ENCODE measurements at regions not wholly inside any gene's neighbourhood (a gene's known extent, or its start where the extent isn't known, plus 50 kb on each side); places are given as distances from the start of the nearest gene placed in this dataset.

DNA sequence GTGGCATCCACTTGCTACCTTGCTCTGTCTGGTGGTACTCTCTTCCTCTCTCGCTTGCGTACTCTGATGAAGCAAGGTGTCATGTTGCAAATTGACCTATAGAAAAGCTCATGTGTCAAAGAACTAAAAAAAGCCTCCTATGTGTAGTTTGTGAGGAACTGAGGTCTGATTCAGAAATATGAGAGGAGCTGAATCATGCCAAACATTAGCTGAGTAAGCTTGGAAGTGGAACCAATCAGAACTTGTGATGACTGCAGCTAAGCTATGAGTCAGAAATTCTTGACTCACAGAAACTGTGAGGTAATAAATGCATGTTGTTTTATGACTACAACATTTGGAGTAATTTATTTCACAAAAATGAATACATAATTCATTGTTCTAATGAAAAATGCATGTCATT, 2138.8 kb downstream of the PCDH7 start:
- no peak for DNase-seq (ENCODE audit: low read depth, low spot score)
- in situ Hi-C loops (cut with HindIII; ENCODE audit: low pct_unique_long_range_greater_than_20kb, low sequenced_read_pairs) (no loop called here), intact Hi-C loops (cut with micrococcal nuclease; ENCODE audit: unreplicated experiment) (no loop called here)
- Histone ChIP-seq H3K4me1 (ENCODE audit: control insufficient read depth, insufficient read depth, low read length) (no peaks in the 10 kb centered on the region), H3K27ac (ENCODE audit: low read length) (no peak overlapping the region), H3K36me3 (ENCODE audit: control insufficient read depth, insufficient read depth, low read length) (no peaks in the 10 kb centered on the region), H3K4me3 (ENCODE audit: low read depth in 2 of 2, low read length in 2 of 2) (no peak overlapping the region), H3K9me3 (ENCODE audit: control insufficient read depth, insufficient read depth, low read depth, low read length) (no peaks in the 10 kb centered on the region), H3K27me3 (ENCODE audit: control insufficient read depth, insufficient read depth, low read length) (no peaks in the 10 kb centered on the region)
- CTCF ChIA-PET: no interaction called here
- POLR2A ChIA-PET: no interaction called here
- no peak for ATAC-seq
- BruUV-seq (replicated peaks): no TSS peak
- TF ChIP-seq, protein P1, sequence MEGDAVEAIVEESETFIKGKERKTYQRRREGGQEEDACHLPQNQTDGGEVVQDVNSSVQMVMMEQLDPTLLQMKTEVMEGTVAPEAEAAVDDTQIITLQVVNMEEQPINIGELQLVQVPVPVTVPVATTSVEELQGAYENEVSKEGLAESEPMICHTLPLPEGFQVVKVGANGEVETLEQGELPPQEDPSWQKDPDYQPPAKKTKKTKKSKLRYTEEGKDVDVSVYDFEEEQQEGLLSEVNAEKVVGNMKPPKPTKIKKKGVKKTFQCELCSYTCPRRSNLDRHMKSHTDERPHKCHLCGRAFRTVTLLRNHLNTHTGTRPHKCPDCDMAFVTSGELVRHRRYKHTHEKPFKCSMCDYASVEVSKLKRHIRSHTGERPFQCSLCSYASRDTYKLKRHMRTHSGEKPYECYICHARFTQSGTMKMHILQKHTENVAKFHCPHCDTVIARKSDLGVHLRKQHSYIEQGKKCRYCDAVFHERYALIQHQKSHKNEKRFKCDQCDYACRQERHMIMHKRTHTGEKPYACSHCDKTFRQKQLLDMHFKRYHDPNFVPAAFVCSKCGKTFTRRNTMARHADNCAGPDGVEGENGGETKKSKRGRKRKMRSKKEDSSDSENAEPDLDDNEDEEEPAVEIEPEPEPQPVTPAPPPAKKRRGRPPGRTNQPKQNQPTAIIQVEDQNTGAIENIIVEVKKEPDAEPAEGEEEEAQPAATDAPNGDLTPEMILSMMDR (IDR thresholded peaks at IDR 0.05): no peak
- TF ChIP-seq, protein P2, sequence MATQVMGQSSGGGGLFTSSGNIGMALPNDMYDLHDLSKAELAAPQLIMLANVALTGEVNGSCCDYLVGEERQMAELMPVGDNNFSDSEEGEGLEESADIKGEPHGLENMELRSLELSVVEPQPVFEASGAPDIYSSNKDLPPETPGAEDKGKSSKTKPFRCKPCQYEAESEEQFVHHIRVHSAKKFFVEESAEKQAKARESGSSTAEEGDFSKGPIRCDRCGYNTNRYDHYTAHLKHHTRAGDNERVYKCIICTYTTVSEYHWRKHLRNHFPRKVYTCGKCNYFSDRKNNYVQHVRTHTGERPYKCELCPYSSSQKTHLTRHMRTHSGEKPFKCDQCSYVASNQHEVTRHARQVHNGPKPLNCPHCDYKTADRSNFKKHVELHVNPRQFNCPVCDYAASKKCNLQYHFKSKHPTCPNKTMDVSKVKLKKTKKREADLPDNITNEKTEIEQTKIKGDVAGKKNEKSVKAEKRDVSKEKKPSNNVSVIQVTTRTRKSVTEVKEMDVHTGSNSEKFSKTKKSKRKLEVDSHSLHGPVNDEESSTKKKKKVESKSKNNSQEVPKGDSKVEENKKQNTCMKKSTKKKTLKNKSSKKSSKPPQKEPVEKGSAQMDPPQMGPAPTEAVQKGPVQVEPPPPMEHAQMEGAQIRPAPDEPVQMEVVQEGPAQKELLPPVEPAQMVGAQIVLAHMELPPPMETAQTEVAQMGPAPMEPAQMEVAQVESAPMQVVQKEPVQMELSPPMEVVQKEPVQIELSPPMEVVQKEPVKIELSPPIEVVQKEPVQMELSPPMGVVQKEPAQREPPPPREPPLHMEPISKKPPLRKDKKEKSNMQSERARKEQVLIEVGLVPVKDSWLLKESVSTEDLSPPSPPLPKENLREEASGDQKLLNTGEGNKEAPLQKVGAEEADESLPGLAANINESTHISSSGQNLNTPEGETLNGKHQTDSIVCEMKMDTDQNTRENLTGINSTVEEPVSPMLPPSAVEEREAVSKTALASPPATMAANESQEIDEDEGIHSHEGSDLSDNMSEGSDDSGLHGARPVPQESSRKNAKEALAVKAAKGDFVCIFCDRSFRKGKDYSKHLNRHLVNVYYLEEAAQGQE (IDR thresholded peaks at IDR 0.05; ENCODE audit: insufficient read depth in 1 of 2, low read depth in 2 of 2, low read length in 1 of 2): no peak
- no peak for TF ChIP-seq POLR2AphosphoS5 (IDR thresholded peaks at IDR 0.05; ENCODE audit: low read depth, low read length)
- TF ChIP-seq SIN3A (IDR thresholded peaks at IDR 0.05; ENCODE audit: borderline replicate concordance, insufficient read depth, low read depth, low read length): no peak
- no peak for TF ChIP-seq TCF7L2 (IDR thresholded peaks at IDR 0.05; ENCODE audit: low read depth, low read length)

DNA sequence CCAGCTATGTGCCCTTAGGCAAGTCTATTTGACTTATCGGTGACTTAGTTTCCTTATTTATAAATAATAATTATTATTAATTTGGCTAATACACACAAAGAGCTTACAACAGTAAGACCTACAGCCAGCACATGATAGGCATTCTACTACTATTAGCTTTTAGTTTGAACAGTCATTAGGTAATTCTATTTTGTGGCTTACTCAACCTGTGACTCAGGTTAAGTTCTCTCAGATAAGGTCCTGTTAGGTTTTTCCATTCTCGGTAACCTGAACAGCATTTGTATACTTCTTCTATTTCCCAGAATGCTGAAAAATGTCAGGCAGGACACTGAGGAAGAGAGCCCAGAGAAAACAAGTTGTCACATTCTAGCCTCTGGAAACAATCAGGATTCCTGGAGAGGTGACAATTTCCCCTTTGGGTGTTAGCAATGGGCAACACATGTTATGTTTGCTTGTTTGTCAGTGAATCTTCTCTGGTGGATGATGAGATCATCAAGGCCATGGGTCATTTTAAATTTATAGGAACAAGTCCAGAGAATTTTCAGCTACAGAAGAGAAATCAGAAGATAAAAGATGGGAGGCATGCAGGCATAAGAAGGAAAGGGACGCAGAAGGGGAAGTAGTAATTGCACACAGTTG, 2144.7 kb downstream of the PCDH7 start:
- BruUV-seq (replicated peaks): no TSS peak
- Histone ChIP-seq H3K27me3 (ENCODE audit: control insufficient read depth, insufficient read depth, low read length) (no peaks in the 10 kb centered on the region), H3K9me3 (ENCODE audit: control insufficient read depth, insufficient read depth, low read depth, low read length) (no peaks in the 10 kb centered on the region), H3K27ac (ENCODE audit: low read length) (no peak overlapping the region), H3K4me1 (ENCODE audit: control insufficient read depth, insufficient read depth, low read length) (no peaks in the 10 kb centered on the region), H3K4me3 (ENCODE audit: low read depth in 2 of 2, low read length in 2 of 2) (no peak overlapping the region), H3K36me3 (ENCODE audit: control insufficient read depth, insufficient read depth, low read length) (no peaks in the 10 kb centered on the region)
- no peak for TF ChIP-seq TCF7L2 (IDR thresholded peaks at IDR 0.05; ENCODE audit: low read depth, low read length)
- TF ChIP-seq SIN3A (IDR thresholded peaks at IDR 0.05; ENCODE audit: borderline replicate concordance, insufficient read depth, low read depth, low read length): no peak
- no peak for TF ChIP-seq POLR2AphosphoS5 (IDR thresholded peaks at IDR 0.05; ENCODE audit: low read depth, low read length)
- TF ChIP-seq, protein P2 (IDR thresholded peaks at IDR 0.05; ENCODE audit: insufficient read depth in 1 of 2, low read depth in 2 of 2, low read length in 1 of 2): no peak
- TF ChIP-seq, protein P1 (IDR thresholded peaks at IDR 0.05): no peak
- POLR2A ChIA-PET: no interaction called here
- in situ Hi-C loops (cut with HindIII; ENCODE audit: low pct_unique_long_range_greater_than_20kb, low sequenced_read_pairs) (no loop called here), intact Hi-C loops (cut with micrococcal nuclease; ENCODE audit: unreplicated experiment) (no loop called here)
- CTCF ChIA-PET: no interaction called here
- ATAC-seq: no peak
- no peak for DNase-seq (ENCODE audit: low read depth, low spot score)

Measured in Panc1 (cell line).